ENCODE measurements at regions not wholly inside any gene's neighbourhood (a gene's known extent, or its start where the extent isn't known, plus 50 kb on each side); places are given as distances from the start of the nearest gene placed in this dataset.
A peak's percentile ranks its signal among the peaks of the same experiment; 100 is the strongest.

DNA sequence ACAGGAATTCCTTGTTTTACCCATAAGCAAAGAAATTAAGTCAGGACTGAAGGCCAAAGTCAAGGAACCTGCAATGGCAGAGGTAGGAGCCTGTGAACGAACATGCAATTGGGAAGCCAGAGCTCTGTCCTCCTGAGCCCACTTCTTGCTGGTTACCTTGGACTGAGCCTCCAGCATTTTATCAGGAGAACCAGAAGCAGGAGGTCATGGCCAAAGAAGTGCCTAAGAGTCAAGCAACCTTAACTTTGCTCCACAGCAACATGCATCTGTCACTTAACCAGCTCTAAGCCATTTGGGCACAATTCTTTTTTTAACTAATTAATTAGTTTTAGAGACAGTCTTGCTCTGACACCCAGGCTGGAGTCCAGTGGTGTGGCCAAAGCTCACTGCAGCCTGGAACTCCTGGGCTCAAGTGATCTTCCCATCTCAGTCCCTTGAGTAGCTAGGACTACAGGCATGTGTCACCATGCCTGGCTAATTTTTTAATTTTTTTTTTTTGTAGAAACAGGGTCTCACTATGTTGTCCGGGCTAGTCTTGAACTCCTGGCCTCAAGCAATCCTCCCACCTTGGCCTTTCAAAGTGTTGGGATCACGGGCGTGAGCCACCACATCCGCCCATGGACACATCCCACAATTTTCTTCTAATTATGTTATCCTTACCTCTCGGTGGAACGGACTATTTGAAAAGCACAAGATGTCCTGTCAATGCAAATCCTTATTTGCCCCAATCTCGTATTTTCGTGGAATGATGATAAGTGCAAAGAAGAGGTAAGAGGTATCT, 334.2 kb downstream of the CD83 start:
- H3K27ac Mint-ChIP-seq: no peak overlapping the region
- ATAC-seq (no peak), DNase-seq (no peak)
- no peaks in the 10 kb centered on the region for H3K27me3 Mint-ChIP-seq
- no peak overlapping the region for H3K4me3 Mint-ChIP-seq
- peaks cover 51% of the 10 kb centered on the region for H3K4me1 Mint-ChIP-seq
- no peaks in the 10 kb centered on the region for H3K9me3 ChIP-seq (ENCODE audit: control insufficient read depth, low read length, poor library complexity, severe bottlenecking)
- no peaks in the 10 kb centered on the region for H3K36me3 Mint-ChIP-seq (ENCODE audit: low read depth)

DNA sequence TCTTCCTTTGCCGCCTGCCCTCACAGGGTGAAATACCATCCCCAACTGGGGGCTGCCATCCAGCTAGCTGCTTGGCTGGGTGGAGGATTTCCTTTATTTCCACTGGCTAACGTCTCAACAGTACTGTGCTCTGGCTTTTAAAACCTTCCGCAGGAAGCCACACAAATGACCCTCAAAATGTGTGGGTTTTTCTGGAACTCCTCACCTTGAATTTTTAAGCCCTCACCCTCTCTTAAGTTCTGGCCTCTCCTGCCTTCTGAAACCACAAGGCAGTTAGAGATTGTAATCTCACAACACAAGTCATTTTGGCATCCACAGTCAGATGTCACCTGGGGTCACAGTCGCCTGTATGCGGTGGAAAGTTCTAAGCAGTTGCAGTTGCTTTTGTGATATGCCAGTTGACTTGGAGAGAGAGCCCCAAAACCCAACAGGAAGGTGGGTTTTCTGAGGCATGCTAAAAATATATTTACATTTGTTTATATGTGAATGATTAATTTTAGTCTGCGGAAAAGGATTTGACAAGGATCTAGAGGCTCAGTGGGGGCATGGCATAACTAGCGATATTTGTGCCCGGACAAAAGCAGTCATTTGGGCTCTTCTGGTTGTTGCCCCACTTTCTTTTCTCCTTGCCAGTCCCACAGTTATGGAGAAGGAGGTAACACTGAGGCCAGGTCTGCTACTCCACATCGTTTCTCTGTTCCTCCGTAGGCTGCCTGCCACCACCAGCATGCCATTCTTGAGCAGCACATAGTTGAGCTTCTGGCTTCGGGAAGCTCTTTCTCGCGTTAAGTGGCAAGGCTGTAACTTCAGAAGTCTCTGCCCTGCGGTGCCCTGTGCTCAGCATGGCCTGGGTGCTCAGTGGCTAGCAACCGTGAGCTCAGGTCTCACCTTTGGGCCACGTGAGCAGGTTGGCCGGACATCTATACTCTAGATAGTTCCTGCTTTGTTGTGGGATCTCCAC, 335.3 kb downstream of the CD83 start:
- no peak for DNase-seq
- H3K36me3 Mint-ChIP-seq (ENCODE audit: low read depth): no peaks in the 10 kb centered on the region
- H3K4me1 Mint-ChIP-seq: peaks cover 51% of the 10 kb centered on the region
- no peaks in the 10 kb centered on the region for H3K9me3 ChIP-seq (ENCODE audit: control insufficient read depth, low read length, poor library complexity, severe bottlenecking)
- peak; percentile 80 for ATAC-seq
- no peaks in the 10 kb centered on the region for H3K27me3 Mint-ChIP-seq
- H3K27ac Mint-ChIP-seq: peak overlapping the region; percentile 56
- peak overlapping the region; percentile 74 for H3K4me3 Mint-ChIP-seq

DNA sequence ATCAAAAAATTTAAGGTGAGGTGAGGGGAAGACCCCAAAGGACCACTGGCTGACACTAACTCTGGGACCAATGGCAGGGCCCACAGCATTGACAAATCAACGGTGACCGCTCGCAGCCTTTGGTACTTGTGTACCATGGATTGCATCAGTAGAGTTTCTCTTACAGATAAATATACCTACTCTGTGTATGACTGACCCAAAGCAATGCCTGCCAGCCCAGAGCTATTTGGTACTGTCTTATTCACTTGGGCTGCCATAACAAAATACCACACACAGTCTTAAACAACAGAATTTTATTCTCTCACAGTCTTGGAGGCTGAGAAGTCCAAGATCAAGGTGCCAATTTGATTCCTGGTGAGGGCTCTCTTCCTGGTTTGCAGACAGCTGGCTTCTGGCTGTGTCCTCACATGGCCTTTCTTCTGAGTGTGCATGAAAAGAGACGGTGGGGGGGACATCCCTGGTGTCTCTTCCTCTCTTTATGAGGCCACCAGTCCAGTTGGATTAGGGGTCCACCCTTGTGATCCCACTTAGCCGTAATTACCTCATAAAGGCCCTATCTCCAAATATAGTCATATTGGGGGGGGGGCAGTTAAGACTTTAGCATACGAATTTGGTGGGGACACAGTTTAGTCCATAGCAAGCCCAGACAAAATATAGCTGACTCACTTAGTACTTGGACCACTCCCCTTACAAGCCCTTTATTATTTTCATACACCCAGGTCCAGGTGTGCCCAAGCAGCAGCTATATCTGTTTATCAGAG, 336.3 kb downstream of the CD83 start:
- no peaks in the 10 kb centered on the region for H3K36me3 Mint-ChIP-seq (ENCODE audit: low read depth)

DNA sequence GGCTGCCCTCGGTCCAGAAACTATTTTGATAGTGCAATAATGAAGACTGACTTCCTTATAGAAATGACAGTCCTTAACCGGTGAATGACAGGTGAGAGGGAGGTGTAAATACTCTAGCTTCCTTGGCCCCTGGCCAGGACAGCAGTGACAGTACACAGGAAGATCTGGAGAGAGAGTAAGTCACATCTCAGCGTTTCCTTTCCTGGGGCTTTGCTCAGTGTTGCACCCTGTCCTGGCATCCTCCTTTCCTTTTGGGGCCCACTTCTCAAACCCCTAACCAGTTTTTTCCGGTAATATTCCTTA, 336.9 kb downstream of the CD83 start:
- no peak overlapping the region for H3K27ac Mint-ChIP-seq
- no peaks in the 10 kb centered on the region for H3K36me3 Mint-ChIP-seq (ENCODE audit: low read depth)
- peaks cover 48% of the 10 kb centered on the region for H3K4me1 Mint-ChIP-seq
- H3K27me3 Mint-ChIP-seq: no peaks in the 10 kb centered on the region
- DNase-seq (no peak), ATAC-seq (peak; percentile 36)
- peak overlapping the region; percentile 19 for H3K4me3 Mint-ChIP-seq
- H3K9me3 ChIP-seq (ENCODE audit: control insufficient read depth, low read length, poor library complexity, severe bottlenecking): no peaks in the 10 kb centered on the region

More for the DNA sequence above, 336.3 kb downstream of the CD83 start:
- ATAC-seq: no peak
- DNase-seq: no peak
- Mint-ChIP-seq H3K27ac (peak overlapping the region; percentile 43), H3K4me1 (peaks cover 51% of the 10 kb centered on the region), H3K27me3 (no peaks in the 10 kb centered on the region), H3K4me3 (peak overlapping the region; percentile 74)
- no peaks in the 10 kb centered on the region for H3K9me3 ChIP-seq (ENCODE audit: control insufficient read depth, low read length, poor library complexity, severe bottlenecking)

DNA sequence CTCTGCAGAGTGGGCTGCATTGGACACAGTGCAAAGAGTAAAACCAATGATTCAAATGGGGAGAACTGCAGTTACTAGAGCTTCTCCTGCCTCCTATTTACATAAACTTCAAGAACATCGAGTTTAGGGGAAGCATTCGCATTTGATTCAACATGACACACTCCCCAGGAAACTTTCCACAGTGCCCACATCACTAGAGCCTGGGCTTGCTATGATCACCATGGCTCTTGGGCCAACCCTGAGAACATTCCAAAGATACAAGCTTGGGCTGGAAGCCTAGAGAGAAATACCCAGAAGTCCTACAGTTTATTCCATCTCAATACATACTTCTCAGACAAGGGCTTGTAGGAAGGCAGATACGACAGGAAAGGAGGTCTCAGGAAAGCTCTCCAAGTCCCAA, 337.9 kb downstream of the CD83 start:
- Mint-ChIP-seq H3K4me3 (no peak overlapping the region), H3K27me3 (no peaks in the 10 kb centered on the region), H3K36me3 (ENCODE audit: low read depth) (no peaks in the 10 kb centered on the region), H3K4me1 (peaks cover 41% of the 10 kb centered on the region), H3K27ac (no peak overlapping the region)
- no peaks in the 10 kb centered on the region for H3K9me3 ChIP-seq (ENCODE audit: control insufficient read depth, low read length, poor library complexity, severe bottlenecking)
- no peak for DNase-seq
- no peak for ATAC-seq

DNA sequence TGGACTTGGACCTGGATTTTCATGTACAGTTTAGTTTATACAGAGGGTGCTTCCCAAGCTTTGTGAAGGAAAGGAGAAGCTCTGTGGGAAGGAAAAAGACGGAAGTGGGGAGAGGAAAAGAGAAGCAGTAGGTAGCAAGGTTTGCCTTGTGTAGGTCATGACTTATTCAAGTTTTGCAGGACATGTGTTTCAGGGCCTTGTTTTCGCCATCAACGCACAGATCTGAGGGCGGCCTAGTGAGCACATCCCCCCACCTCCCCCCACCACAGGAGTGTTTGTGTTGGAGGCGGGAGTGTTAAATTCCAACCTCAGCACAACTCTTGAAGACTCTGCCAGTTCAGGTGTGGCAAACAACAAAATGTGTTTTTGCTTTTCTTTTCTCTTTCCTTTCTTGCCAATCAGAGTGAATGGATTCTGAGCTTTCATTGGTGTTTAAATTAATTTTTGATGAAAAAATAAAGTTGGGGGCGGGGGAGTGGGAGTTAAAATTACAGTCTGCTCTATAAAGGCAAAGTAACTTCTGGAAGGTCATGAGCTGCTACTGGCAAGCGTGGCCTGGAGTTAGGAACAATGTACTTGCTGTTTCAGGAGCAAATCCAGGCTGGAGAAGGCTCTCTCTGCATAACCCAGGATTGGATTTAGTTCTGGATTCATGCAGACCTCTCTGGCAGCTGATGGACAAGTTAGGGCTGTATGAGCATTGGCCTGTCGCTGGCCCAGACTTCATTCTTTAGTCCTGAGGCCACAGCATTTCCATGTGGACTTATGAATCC, 338.5 kb downstream of the CD83 start:
- Mint-ChIP-seq H3K4me3 (no peak overlapping the region), H3K27ac (no peak overlapping the region), H3K36me3 (ENCODE audit: low read depth) (no peaks in the 10 kb centered on the region), H3K4me1 (peaks cover 37% of the 10 kb centered on the region), H3K27me3 (no peaks in the 10 kb centered on the region)
- ATAC-seq (no peak), DNase-seq (no peak)
- no peaks in the 10 kb centered on the region for H3K9me3 ChIP-seq (ENCODE audit: control insufficient read depth, low read length, poor library complexity, severe bottlenecking)

DNA sequence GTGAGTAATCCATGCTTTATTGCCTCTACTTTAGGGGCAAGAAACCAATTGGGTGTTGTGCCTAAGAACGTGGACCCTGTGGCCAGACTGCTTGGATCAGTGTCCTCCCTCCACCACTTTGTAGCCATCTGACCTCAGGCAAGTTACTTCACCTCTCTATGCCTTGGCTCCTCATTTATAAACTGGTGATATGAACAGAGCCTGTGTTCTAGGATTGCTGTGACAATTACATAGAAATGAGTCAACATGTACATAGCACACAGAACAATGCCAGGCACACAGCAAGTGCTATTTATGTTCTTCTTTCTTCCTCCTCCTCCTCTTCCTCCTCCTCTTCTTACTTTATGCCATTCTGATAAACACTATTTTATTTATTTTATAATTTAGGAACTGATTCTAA, 339.4 kb downstream of the CD83 start:
- H3K27ac Mint-ChIP-seq: no peak overlapping the region
- DNase-seq (no peak), ATAC-seq (no peak)
- H3K4me1 Mint-ChIP-seq: peaks cover 34% of the 10 kb centered on the region
- H3K27me3 Mint-ChIP-seq: no peaks in the 10 kb centered on the region
- H3K9me3 ChIP-seq (ENCODE audit: control insufficient read depth, low read length, poor library complexity, severe bottlenecking): no peaks in the 10 kb centered on the region
- H3K4me3 Mint-ChIP-seq: no peak overlapping the region
- H3K36me3 Mint-ChIP-seq (ENCODE audit: low read depth): no peaks in the 10 kb centered on the region

DNA sequence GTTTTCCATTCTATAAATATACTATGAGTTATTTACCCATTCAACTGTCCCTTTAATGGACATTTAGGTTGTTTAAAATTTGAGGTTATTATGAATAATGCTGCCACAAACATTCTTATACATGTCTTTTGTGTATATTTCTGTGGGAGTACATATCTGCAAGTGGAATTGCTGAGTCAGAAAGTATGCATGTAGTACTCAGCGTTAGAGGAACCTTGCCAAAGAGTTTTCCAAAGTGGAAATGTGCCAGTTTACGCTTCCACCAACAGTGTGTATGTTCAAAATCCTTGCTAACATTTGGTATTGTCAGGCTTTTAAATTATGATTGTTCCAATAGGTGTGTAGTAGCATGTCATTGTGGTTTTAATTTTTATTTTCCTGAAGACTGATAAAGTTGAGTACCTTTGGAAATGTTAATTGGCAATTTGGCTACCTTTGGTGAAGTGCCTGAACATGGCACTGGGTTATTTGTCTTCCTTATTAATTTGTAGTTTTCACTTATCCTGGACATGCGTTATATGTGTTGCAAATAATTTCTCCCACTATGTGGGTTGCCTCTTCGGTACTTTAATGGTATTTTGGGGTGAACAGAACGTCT, 341.2 kb downstream of the CD83 start:
- H3K9me3 ChIP-seq (ENCODE audit: control insufficient read depth, low read length, poor library complexity, severe bottlenecking): no peaks in the 10 kb centered on the region
- no peak for DNase-seq
- no peak for ATAC-seq
- Mint-ChIP-seq H3K4me1 (peaks cover 20% of the 10 kb centered on the region), H3K27ac (no peak overlapping the region), H3K36me3 (ENCODE audit: low read depth) (no peaks in the 10 kb centered on the region), H3K27me3 (no peaks in the 10 kb centered on the region), H3K4me3 (no peak overlapping the region)

DNA sequence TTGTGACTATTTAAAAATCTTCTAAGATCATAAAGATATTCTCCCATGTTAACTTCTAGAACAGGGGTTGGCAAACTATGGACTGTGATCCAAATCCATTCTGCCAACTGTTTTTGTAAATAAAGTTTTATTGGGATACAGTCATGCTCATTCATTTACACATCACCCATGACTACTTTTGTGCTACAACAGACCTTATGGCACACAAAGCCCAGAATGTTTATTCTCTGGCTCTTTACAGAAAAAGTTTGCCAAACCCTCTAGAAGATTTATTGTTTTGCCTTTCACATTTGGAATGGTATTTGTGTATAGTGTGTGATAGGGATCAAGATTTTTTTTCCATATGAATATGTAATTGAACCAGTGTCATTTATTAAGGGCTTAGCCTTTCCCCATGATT, 341.7 kb downstream of the CD83 start:
- H3K36me3 Mint-ChIP-seq (ENCODE audit: low read depth): no peaks in the 10 kb centered on the region
- no peak for ATAC-seq

DNA sequence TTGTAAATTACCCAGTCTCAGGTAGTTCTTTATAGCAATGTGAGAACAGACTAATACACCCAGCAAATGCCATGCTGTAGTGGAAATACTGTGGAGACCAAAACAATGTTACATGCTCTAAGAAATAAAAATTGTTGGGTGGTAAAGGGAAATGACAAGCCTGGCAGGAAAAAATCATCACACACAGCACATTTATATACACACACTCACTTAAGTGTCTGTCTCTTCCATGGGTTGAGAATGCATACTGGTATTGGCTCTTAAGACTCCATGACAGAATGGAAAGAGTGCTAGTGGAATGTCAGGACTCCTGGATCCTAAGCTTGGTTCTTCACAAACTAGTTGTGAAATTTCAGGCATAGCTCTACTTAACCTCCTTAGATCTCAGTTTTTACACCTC, 343.0 kb downstream of the CD83 start:
- peaks cover 4% of the 10 kb centered on the region for H3K4me1 Mint-ChIP-seq
- no peak overlapping the region for H3K27ac Mint-ChIP-seq
- no peak for ATAC-seq

More for the DNA sequence above, 341.7 kb downstream of the CD83 start:
- no peaks in the 10 kb centered on the region for H3K27me3 Mint-ChIP-seq
- H3K4me1 Mint-ChIP-seq: peaks cover 16% of the 10 kb centered on the region
- DNase-seq: no peak
- no peaks in the 10 kb centered on the region for H3K9me3 ChIP-seq (ENCODE audit: control insufficient read depth, low read length, poor library complexity, severe bottlenecking)
- no peak overlapping the region for H3K27ac Mint-ChIP-seq
- H3K4me3 Mint-ChIP-seq: no peak overlapping the region

DNA sequence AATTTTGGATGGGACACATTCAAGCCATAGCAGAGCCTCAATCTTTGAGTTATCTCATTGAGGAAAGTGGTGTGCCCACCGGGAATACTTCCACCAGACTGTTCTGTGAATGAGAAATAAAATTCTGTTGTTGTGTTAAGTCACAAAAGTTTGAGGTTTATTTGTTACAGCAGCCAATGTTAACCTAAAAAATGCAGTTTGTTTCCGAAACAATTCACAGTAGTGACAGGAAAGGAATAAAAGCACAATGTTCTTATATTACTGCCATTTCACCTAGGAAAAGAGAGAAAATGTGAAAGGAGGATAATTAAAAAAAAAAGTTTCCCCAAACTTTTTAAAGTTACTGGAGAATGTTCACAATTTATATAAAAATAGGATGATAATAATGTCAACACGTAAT, 344.6 kb downstream of the CD83 start:
- H3K27ac Mint-ChIP-seq: no peak overlapping the region
- DNase-seq (no peak), ATAC-seq (no peak)
- peaks cover 2% of the 10 kb centered on the region for H3K4me1 Mint-ChIP-seq
- H3K4me3 Mint-ChIP-seq: no peak overlapping the region
- H3K27me3 Mint-ChIP-seq: no peaks in the 10 kb centered on the region
- H3K9me3 ChIP-seq (ENCODE audit: control insufficient read depth, low read length, poor library complexity, severe bottlenecking): no peaks in the 10 kb centered on the region
- H3K36me3 Mint-ChIP-seq (ENCODE audit: low read depth): no peaks in the 10 kb centered on the region

More for the DNA sequence above, 343.0 kb downstream of the CD83 start:
- H3K4me3 Mint-ChIP-seq: no peak overlapping the region
- H3K36me3 Mint-ChIP-seq (ENCODE audit: low read depth): no peaks in the 10 kb centered on the region
- H3K27me3 Mint-ChIP-seq: no peaks in the 10 kb centered on the region
- no peaks in the 10 kb centered on the region for H3K9me3 ChIP-seq (ENCODE audit: control insufficient read depth, low read length, poor library complexity, severe bottlenecking)
- DNase-seq: no peak

DNA sequence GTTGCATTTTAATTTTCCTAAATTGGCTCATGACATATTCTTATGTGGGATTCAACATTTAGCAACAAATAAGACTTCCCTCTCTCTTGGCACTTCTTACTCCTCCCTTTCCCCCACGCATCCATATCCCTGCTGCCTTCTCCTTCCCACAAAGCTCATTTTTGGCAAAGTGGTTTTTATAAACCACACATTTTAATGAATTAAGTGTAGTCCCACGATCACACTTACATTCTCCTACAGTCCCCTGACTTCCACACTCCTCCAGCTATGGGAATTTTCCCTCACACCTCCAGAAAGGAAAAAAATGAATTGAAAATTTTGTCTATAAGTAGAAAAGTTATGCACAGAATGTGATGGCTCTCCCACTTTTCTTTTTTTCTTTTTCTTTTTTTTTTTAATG, 345.0 kb downstream of the CD83 start:
- Mint-ChIP-seq H3K4me1 (peaks cover 2% of the 10 kb centered on the region), H3K27me3 (no peaks in the 10 kb centered on the region), H3K4me3 (no peak overlapping the region), H3K36me3 (ENCODE audit: low read depth) (no peaks in the 10 kb centered on the region), H3K27ac (no peak overlapping the region)
- DNase-seq (no peak), ATAC-seq (no peak)
- H3K9me3 ChIP-seq (ENCODE audit: control insufficient read depth, low read length, poor library complexity, severe bottlenecking): no peaks in the 10 kb centered on the region
